ENCODE measurements at regions not wholly inside any gene's neighbourhood (a gene's known extent, or its start where the extent isn't known, plus 50 kb on each side); places are given as distances from the start of the nearest gene placed in this dataset.

GRCh38 chr16:85536411-85537330, 76.5 kb upstream of the GSE1 start (continued):
- TF ChIP-seq, protein P1, sequence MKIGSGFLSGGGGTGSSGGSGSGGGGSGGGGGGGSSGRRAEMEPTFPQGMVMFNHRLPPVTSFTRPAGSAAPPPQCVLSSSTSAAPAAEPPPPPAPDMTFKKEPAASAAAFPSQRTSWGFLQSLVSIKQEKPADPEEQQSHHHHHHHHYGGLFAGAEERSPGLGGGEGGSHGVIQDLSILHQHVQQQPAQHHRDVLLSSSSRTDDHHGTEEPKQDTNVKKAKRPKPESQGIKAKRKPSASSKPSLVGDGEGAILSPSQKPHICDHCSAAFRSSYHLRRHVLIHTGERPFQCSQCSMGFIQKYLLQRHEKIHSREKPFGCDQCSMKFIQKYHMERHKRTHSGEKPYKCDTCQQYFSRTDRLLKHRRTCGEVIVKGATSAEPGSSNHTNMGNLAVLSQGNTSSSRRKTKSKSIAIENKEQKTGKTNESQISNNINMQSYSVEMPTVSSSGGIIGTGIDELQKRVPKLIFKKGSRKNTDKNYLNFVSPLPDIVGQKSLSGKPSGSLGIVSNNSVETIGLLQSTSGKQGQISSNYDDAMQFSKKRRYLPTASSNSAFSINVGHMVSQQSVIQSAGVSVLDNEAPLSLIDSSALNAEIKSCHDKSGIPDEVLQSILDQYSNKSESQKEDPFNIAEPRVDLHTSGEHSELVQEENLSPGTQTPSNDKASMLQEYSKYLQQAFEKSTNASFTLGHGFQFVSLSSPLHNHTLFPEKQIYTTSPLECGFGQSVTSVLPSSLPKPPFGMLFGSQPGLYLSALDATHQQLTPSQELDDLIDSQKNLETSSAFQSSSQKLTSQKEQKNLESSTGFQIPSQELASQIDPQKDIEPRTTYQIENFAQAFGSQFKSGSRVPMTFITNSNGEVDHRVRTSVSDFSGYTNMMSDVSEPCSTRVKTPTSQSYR (CRISPR knock-in tag; IDR thresholded peaks at IDR 0.05; ENCODE audit: borderline replicate concordance): 0 out of 2 replicates have a peak, but pooled peaks have one; percentile 29
- TF ChIP-seq, protein P2, sequence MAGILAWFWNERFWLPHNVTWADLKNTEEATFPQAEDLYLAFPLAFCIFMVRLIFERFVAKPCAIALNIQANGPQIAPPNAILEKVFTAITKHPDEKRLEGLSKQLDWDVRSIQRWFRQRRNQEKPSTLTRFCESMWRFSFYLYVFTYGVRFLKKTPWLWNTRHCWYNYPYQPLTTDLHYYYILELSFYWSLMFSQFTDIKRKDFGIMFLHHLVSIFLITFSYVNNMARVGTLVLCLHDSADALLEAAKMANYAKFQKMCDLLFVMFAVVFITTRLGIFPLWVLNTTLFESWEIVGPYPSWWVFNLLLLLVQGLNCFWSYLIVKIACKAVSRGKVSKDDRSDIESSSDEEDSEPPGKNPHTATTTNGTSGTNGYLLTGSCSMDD (CRISPR knock-in tag; IDR thresholded peaks at IDR 0.05): no peak
- TF ChIP-seq RXRA (CRISPR knock-in tag; IDR thresholded peaks at IDR 0.05) (peak; percentile 61; the same call in 1 of the 2 replicates), IRF1 (CRISPR knock-in tag; IDR thresholded peaks at IDR 0.05; ENCODE audit: low read depth) (no peak), FLYWCH1 (CRISPR knock-in tag; IDR thresholded peaks at IDR 0.05) (no peak), ZFP36L2 (CRISPR knock-in tag; IDR thresholded peaks at IDR 0.05) (no peak), ZNF256 (CRISPR knock-in tag; conservative IDR thresholded peaks at IDR 0.05) (no peak), TFDP1 (CRISPR knock-in tag; IDR thresholded peaks at IDR 0.05; ENCODE audit: borderline replicate concordance) (peak; percentile 17; the same call in 1 of the 2 replicates), GATAD2A (CRISPR knock-in tag; IDR thresholded peaks at IDR 0.05) (no peak), ZSCAN21 (CRISPR knock-in tag; IDR thresholded peaks at IDR 0.05; ENCODE audit: borderline replicate concordance) (peak; percentile 20), MYC (CRISPR knock-in tag; IDR thresholded peaks at IDR 0.05; ENCODE audit: borderline replicate concordance) (peak; percentile 67; the same call in 1 of the 2 replicates), MIER2 (CRISPR knock-in tag; IDR thresholded peaks at IDR 0.05) (no peak), MTF2 (CRISPR knock-in tag; IDR thresholded peaks at IDR 0.05; ENCODE audit: borderline replicate concordance) (no peak; the same call in 1 of the 2 replicates)
- TF ChIP-seq, protein P3, sequence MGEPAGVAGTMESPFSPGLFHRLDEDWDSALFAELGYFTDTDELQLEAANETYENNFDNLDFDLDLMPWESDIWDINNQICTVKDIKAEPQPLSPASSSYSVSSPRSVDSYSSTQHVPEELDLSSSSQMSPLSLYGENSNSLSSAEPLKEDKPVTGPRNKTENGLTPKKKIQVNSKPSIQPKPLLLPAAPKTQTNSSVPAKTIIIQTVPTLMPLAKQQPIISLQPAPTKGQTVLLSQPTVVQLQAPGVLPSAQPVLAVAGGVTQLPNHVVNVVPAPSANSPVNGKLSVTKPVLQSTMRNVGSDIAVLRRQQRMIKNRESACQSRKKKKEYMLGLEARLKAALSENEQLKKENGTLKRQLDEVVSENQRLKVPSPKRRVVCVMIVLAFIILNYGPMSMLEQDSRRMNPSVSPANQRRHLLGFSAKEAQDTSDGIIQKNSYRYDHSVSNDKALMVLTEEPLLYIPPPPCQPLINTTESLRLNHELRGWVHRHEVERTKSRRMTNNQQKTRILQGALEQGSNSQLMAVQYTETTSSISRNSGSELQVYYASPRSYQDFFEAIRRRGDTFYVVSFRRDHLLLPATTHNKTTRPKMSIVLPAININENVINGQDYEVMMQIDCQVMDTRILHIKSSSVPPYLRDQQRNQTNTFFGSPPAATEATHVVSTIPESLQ (CRISPR knock-in tag; conservative IDR thresholded peaks at IDR 0.05): no peak
- TF ChIP-seq, protein P4, sequence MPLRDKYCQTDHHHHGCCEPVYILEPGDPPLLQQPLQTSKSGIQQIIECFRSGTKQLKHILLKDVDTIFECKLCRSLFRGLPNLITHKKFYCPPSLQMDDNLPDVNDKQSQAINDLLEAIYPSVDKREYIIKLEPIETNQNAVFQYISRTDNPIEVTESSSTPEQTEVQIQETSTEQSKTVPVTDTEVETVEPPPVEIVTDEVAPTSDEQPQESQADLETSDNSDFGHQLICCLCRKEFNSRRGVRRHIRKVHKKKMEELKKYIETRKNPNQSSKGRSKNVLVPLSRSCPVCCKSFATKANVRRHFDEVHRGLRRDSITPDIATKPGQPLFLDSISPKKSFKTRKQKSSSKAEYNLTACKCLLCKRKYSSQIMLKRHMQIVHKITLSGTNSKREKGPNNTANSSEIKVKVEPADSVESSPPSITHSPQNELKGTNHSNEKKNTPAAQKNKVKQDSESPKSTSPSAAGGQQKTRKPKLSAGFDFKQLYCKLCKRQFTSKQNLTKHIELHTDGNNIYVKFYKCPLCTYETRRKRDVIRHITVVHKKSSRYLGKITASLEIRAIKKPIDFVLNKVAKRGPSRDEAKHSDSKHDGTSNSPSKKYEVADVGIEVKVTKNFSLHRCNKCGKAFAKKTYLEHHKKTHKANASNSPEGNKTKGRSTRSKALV (CRISPR knock-in tag; IDR thresholded peaks at IDR 0.05): no peak
- TF ChIP-seq, protein P5, sequence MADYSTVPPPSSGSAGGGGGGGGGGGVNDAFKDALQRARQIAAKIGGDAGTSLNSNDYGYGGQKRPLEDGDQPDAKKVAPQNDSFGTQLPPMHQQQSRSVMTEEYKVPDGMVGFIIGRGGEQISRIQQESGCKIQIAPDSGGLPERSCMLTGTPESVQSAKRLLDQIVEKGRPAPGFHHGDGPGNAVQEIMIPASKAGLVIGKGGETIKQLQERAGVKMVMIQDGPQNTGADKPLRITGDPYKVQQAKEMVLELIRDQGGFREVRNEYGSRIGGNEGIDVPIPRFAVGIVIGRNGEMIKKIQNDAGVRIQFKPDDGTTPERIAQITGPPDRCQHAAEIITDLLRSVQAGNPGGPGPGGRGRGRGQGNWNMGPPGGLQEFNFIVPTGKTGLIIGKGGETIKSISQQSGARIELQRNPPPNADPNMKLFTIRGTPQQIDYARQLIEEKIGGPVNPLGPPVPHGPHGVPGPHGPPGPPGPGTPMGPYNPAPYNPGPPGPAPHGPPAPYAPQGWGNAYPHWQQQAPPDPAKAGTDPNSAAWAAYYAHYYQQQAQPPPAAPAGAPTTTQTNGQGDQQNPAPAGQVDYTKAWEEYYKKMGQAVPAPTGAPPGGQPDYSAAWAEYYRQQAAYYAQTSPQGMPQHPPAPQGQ (CRISPR knock-in tag; IDR thresholded peaks at IDR 0.05; ENCODE audit: borderline replicate concordance): peak; percentile 59; the same call in 1 of the 2 replicates
